ENCODE measurements at regions not wholly inside any gene's neighbourhood (a gene's known extent, or its start where the extent isn't known, plus 50 kb on each side); places are given as distances from the start of the nearest gene placed in this dataset.

- TF ChIP-seq, protein P1, sequence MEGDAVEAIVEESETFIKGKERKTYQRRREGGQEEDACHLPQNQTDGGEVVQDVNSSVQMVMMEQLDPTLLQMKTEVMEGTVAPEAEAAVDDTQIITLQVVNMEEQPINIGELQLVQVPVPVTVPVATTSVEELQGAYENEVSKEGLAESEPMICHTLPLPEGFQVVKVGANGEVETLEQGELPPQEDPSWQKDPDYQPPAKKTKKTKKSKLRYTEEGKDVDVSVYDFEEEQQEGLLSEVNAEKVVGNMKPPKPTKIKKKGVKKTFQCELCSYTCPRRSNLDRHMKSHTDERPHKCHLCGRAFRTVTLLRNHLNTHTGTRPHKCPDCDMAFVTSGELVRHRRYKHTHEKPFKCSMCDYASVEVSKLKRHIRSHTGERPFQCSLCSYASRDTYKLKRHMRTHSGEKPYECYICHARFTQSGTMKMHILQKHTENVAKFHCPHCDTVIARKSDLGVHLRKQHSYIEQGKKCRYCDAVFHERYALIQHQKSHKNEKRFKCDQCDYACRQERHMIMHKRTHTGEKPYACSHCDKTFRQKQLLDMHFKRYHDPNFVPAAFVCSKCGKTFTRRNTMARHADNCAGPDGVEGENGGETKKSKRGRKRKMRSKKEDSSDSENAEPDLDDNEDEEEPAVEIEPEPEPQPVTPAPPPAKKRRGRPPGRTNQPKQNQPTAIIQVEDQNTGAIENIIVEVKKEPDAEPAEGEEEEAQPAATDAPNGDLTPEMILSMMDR (conservative IDR thresholded peaks at IDR 0.05), result no peak
- TF ChIP-seq ZFX (IDR thresholded peaks at IDR 0.05), result no peak
Measured at GRCh38 chr6:71203206-71203605, 85.4 kb upstream of the OGFRL1 start.
